Erythroblast (primary cell): ENCODE measurements at regions not wholly inside any gene's neighbourhood (a gene's known extent, or its start where the extent isn't known, plus 50 kb on each side); places are given as distances from the start of the nearest gene placed in this dataset.

Experiments used
- GATA1 ChIP-seq: IDR thresholded peaks from 2 replicates; pipeline ENCODE4 v1.6.1; 2011; ENCODE audit warnings: low read depth, mild to moderate bottlenecking, control low read depth, low read length, moderate library complexity
- POLR2A ChIP-seq: IDR thresholded peaks from 2 replicates; pipeline ENCODE4 v1.6.1; 2011; ENCODE audit warnings: mild to moderate bottlenecking, low read length

DNA sequence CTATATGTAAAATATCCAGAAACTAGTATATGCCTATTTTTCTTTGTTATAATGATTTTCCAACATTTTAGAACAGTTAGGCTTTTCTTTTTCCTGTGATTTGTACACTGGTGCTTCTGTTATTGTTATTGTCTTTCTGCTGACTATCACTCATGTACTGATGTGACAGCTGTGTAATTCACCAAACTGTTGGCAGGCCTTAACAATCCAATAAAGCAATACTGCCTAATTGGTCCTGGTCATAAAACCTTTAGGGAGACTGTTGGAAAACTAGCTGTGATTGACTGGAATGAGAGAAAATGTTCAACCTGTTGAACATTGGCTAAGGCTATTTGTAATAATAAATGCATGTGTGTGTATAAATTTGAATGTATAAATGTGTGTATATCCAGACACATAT is 956.6 kb downstream of the REEP3 start:
- TF ChIP-seq POLR2A (no peak), GATA1 (no peak)
